ENCODE measurements at regions not wholly inside any gene's neighbourhood (a gene's known extent, or its start where the extent isn't known, plus 50 kb on each side); places are given as distances from the start of the nearest gene placed in this dataset.
A peak's percentile ranks its signal among the peaks of the same experiment; 100 is the strongest.

- no peaks in the 10 kb centered on the region for H3K36me3 Mint-ChIP-seq (ENCODE audit: low read depth)
- no peak overlapping the region for H3K27ac Mint-ChIP-seq (ENCODE audit: unreplicated experiment)
- no peak for DNase-seq (ENCODE audit: low spot score)
- H3K27me3 Mint-ChIP-seq (ENCODE audit: low read depth) = no peaks in the 10 kb centered on the region
- H3K4me1 Mint-ChIP-seq (ENCODE audit: low read depth) = peaks cover 32% of the 10 kb centered on the region
- no peaks in the 10 kb centered on the region for H3K9me3 Mint-ChIP-seq (ENCODE audit: low read depth)
- no peak overlapping the region for H3K4me3 Mint-ChIP-seq (ENCODE audit: unreplicated experiment)
- TF ChIP-seq CTCF (IDR thresholded peaks at IDR 0.05) = no peak
Observed at GRCh38 chr10:4197676-4198075, 412.7 kb upstream of the KLF6 start.

- no peaks in the 10 kb centered on the region for H3K36me3 Mint-ChIP-seq (ENCODE audit: low read depth)
- TF ChIP-seq CTCF (IDR thresholded peaks at IDR 0.05) = peak; percentile 11
- no peaks in the 10 kb centered on the region for H3K9me3 Mint-ChIP-seq (ENCODE audit: low read depth)
- DNase-seq (ENCODE audit: low spot score) = no peak
- H3K27me3 Mint-ChIP-seq (ENCODE audit: low read depth) = no peaks in the 10 kb centered on the region
- H3K27ac Mint-ChIP-seq (ENCODE audit: unreplicated experiment) = peak overlapping the region; percentile 79
- no peak overlapping the region for H3K4me3 Mint-ChIP-seq (ENCODE audit: unreplicated experiment)
- H3K4me1 Mint-ChIP-seq (ENCODE audit: low read depth) = peaks cover 27% of the 10 kb centered on the region
Observed at GRCh38 chr10:4196771-4197390, 411.9 kb upstream of the KLF6 start.

GRCh38 chr10:4196183-4196582 is 411.2 kb upstream of the KLF6 start:
- Mint-ChIP-seq H3K4me3 (ENCODE audit: unreplicated experiment) (no peak overlapping the region), H3K4me1 (ENCODE audit: low read depth) (peaks cover 27% of the 10 kb centered on the region), H3K36me3 (ENCODE audit: low read depth) (no peaks in the 10 kb centered on the region), H3K27me3 (ENCODE audit: low read depth) (no peaks in the 10 kb centered on the region), H3K27ac (ENCODE audit: unreplicated experiment) (no peak overlapping the region), H3K9me3 (ENCODE audit: low read depth) (no peaks in the 10 kb centered on the region)
- TF ChIP-seq CTCF (IDR thresholded peaks at IDR 0.05) = no peak
- no peak for DNase-seq (ENCODE audit: low spot score)

GRCh38 chr10:4195213-4195612 is 410.2 kb upstream of the KLF6 start:
- Mint-ChIP-seq H3K27ac (ENCODE audit: unreplicated experiment) (no peak overlapping the region), H3K36me3 (ENCODE audit: low read depth) (no peaks in the 10 kb centered on the region), H3K27me3 (ENCODE audit: low read depth) (no peaks in the 10 kb centered on the region), H3K4me3 (ENCODE audit: unreplicated experiment) (no peak overlapping the region), H3K9me3 (ENCODE audit: low read depth) (no peaks in the 10 kb centered on the region), H3K4me1 (ENCODE audit: low read depth) (peaks cover 27% of the 10 kb centered on the region)
- DNase-seq (ENCODE audit: low spot score) = no peak
- TF ChIP-seq CTCF (IDR thresholded peaks at IDR 0.05) = no peak

GRCh38 chr10:4194231-4194630 is 409.2 kb upstream of the KLF6 start:
- Mint-ChIP-seq H3K9me3 (ENCODE audit: low read depth) (peaks cover 2% of the 10 kb centered on the region), H3K27me3 (ENCODE audit: low read depth) (no peaks in the 10 kb centered on the region), H3K27ac (ENCODE audit: unreplicated experiment) (no peak overlapping the region), H3K4me3 (ENCODE audit: unreplicated experiment) (no peak overlapping the region), H3K4me1 (ENCODE audit: low read depth) (peaks cover 30% of the 10 kb centered on the region), H3K36me3 (ENCODE audit: low read depth) (no peaks in the 10 kb centered on the region)
- TF ChIP-seq CTCF (IDR thresholded peaks at IDR 0.05) = no peak
- no peak for DNase-seq (ENCODE audit: low spot score)

Measured in chondrocyte (in vitro differentiated cells).